Smooth muscle cell (in vitro differentiated cells): ENCODE measurements at regions not wholly inside any gene's neighbourhood (a gene's known extent, or its start where the extent isn't known, plus 50 kb on each side); places are given as distances from the start of the nearest gene placed in this dataset.

Experiments
- DNase-seq: peaks from one replicate; lab custom pipeline; 2025; ENCODE audit not compliant: unreplicated experiment; lab: John Stamatoyannopoulos, UW
- H2AFZ ChIP-seq: fragments of 200-600 bp; sonication (generic); 2 replicates; pipeline ENCODE4 v1.6.0; 2016; ENCODE audit warnings: antibody characterized with exemption, low read depth, mild to moderate bottlenecking
- H3F3A ChIP-seq: fragments of 200-600 bp; sonication (generic); 2 replicates; pipeline ENCODE4 v1.6.0; 2017; ENCODE audit warnings: antibody characterized with exemption, low read depth
- H3K27ac ChIP-seq: fragments of 200-600 bp; sonication (generic); 2 replicates; pipeline ENCODE4 v1.5.1; 2016; ENCODE audit warnings: low read depth, mild to moderate bottlenecking
- H3K27me3 ChIP-seq: fragments of 200-600 bp; sonication (generic); 2 replicates; pipeline ENCODE4 v1.6.1; 2016; ENCODE audit warnings: low read depth, mild to moderate bottlenecking
- H3K36me3 ChIP-seq: fragments of 200-600 bp; sonication (generic); 2 replicates; pipeline ENCODE4 v1.5.1; 2016; ENCODE audit warnings: low read depth
- H3K4me1 ChIP-seq: fragments of 200-600 bp; sonication (generic); 2 replicates; pipeline ENCODE4 v1.5.1; 2016; ENCODE audit warnings: low read depth
- H3K4me2 ChIP-seq: fragments of 200-600 bp; sonication (generic); 2 replicates; pipeline ENCODE4 v1.6.0; 2016; ENCODE audit warnings: mild to moderate bottlenecking
- H3K4me3 ChIP-seq: fragments of 200-600 bp; sonication (generic); 2 replicates; pipeline ENCODE4 v1.5.1; 2016; ENCODE audit warnings: mild to moderate bottlenecking
- H3K79me2 ChIP-seq: fragments of 200-600 bp; sonication (generic); 2 replicates; pipeline ENCODE4 v1.6.0; 2016; ENCODE audit warnings: low read depth, mild to moderate bottlenecking
- H3K9ac ChIP-seq: fragments of 200-600 bp; sonication (generic); 2 replicates; pipeline ENCODE4 v1.6.0; 2016; ENCODE audit warnings: low read depth
- H3K9me3 ChIP-seq: fragments of 200-600 bp; sonication (generic); replicated peaks from 2 replicates; pipeline ENCODE4 v1.5.1; 2016; ENCODE audit warnings: low read depth
- H4K20me1 ChIP-seq: fragments of 200-600 bp; sonication (generic); 2 replicates; pipeline ENCODE4 v1.6.0; 2016; ENCODE audit warnings: low read depth
- CTCF ChIP-seq: fragments of 200-600 bp; sonication (generic); IDR thresholded peaks from 2 replicates; pipeline ENCODE4 v1.5.1; 2017; ENCODE audit warnings: borderline replicate concordance, mild to moderate bottlenecking, antibody characterized with exemption; ENCODE audit not compliant: insufficient read depth, poor library complexity, severe bottlenecking
- whole genome bisulfite sequencing: methylation state at CpG from one replicate; pipeline ENCODE4 v1.1.7; 2016; ENCODE audit warnings: low lambda C conversion rate; 5-methylcytosine and 5-hydroxymethylcytosine counted together

DNA sequence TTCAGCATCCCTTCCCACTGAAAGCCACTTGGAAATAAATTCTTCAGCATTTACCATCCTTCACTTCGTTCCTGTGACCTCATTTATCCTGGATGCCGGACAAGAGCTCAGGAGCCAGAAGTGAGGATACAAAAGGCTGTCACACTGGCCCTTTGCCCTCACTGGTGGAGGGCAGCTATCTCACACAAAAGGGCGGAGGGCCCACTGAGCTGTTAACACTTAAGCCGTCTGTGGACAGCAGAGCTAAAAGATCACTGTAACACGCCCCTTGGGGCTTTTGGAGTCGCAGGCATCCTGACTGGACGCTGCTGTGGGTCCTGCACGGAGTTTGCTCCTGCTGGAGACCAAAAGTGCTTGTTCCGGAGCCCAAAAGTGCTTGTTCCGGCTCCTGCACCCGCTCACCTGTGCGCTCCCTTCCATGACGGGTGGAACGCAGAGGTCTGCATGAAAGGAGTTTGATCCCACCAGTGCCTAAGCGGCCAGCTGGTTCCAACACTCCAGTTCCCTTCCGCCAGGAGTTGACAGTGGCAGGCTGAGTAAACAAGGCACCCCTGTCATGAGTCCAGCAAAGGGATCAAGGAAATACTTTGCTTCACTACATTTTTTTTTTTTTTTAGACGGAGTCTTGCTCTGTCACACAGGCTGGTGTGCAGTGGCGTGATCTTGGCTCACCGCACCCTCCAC, 572.0 kb upstream of the LINC00305 start:
- WGBS = 88% methylated on average over 19 of the region's 19 CpGs
- Histone ChIP-seq H3K9ac (no peak overlapping the region), H4K20me1 (no peaks in the 10 kb centered on the region), H3K4me1 (peaks cover 9% of the 10 kb centered on the region), H3K4me3 (no peak overlapping the region), H3K4me2 (no peak overlapping the region), H3K27ac (no peak overlapping the region), H2AFZ (no peak overlapping the region), H3K27me3 (no peaks in the 10 kb centered on the region), H3K9me3 (no peaks in the 10 kb centered on the region), H3F3A (no peaks in the 10 kb centered on the region), H3K36me3 (no peaks in the 10 kb centered on the region), H3K79me2 (no peaks in the 10 kb centered on the region)
- DNase-seq = no peak
- no peak for TF ChIP-seq CTCF

DNA sequence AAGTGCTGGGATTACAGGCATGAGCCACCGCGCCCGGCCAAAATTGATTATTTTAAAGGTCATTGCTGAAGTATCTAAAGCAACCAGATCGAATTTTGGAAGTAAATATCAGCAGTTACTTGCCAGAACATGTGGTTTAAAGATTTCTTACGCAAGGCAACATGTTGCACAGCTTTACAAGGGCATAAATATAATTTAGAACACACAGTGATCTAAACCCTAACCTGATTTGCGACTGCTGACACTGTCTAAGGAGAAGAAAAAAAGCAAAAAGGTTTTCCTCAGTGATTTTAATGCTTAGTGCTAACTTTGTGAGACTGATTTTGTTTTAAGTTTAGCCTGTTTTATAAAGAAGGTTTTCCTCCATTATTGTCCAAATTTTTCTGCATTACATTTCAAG, 569.9 kb upstream of the LINC00305 start:
- WGBS = 74% methylated on average over 6 of the region's 6 CpGs
- Histone ChIP-seq H3K4me1 (peaks cover 9% of the 10 kb centered on the region), H3K4me2 (no peak overlapping the region), H3K79me2 (no peaks in the 10 kb centered on the region), H4K20me1 (no peaks in the 10 kb centered on the region), H3K9ac (no peak overlapping the region), H2AFZ (no peak overlapping the region), H3K27ac (no peak overlapping the region), H3K27me3 (no peaks in the 10 kb centered on the region), H3K4me3 (no peak overlapping the region), H3K36me3 (no peaks in the 10 kb centered on the region), H3F3A (no peaks in the 10 kb centered on the region), H3K9me3 (no peaks in the 10 kb centered on the region)
- no peak for DNase-seq
- no peak for TF ChIP-seq CTCF

DNA sequence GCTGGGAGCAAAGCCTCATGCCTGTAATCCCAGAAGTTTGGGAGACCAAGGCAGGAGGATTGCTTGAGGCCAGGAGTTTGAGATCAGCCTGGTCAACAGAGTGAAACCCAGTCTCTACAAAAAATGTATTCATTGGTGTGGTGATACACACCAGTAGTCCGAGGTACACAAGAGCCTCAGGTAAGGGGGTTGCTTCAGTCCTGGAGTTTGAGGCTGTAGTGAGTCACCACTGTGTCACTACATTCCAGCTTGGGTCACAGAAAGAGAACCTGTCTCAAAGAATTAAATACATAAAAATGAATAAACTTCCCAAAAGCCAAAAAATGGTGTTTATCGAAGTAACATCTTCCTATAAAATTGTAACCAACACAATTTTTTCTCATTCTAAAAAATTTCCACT, 568.1 kb upstream of the LINC00305 start:
- Histone ChIP-seq H2AFZ (no peak overlapping the region), H3K4me3 (no peak overlapping the region), H3K36me3 (no peaks in the 10 kb centered on the region), H4K20me1 (no peaks in the 10 kb centered on the region), H3K4me2 (no peak overlapping the region), H3K27me3 (no peaks in the 10 kb centered on the region), H3K9me3 (no peaks in the 10 kb centered on the region), H3K79me2 (no peaks in the 10 kb centered on the region), H3K4me1 (peaks cover 9% of the 10 kb centered on the region), H3F3A (no peaks in the 10 kb centered on the region), H3K9ac (no peak overlapping the region), H3K27ac (no peak overlapping the region)
- DNase-seq = no peak
- 80% methylated on average over 2 of the region's 2 CpGs for WGBS
- TF ChIP-seq CTCF = no peak

GRCh38 chr18:64714086-64714485, 565.2 kb upstream of the LINC00305 start:
- Histone ChIP-seq H3K36me3 (no peaks in the 10 kb centered on the region), H3F3A (no peaks in the 10 kb centered on the region), H4K20me1 (no peaks in the 10 kb centered on the region), H2AFZ (no peak overlapping the region), H3K27ac (no peak overlapping the region), H3K4me2 (no peak overlapping the region), H3K79me2 (no peaks in the 10 kb centered on the region), H3K9me3 (no peaks in the 10 kb centered on the region), H3K4me3 (no peak overlapping the region), H3K27me3 (no peaks in the 10 kb centered on the region), H3K4me1 (no peaks in the 10 kb centered on the region), H3K9ac (no peak overlapping the region)
- no peak for TF ChIP-seq CTCF
- DNase-seq = no peak
